K562 (cell line): ENCODE measurements at regions not wholly inside any gene's neighbourhood (a gene's known extent, or its start where the extent isn't known, plus 50 kb on each side); places are given as distances from the start of the nearest gene placed in this dataset.
A peak's percentile ranks its signal among the peaks of the same experiment; 100 is the strongest.

Source experiments
- ARID2 ChIP-seq: fragments of 450-650 bp; IDR thresholded peaks from 2 replicates; pipeline ENCODE4 v1.6.1; 2017; ENCODE audit warnings: antibody characterized with exemption, mild to moderate bottlenecking
- CBX1 ChIP-seq: sonication (generic); IDR thresholded peaks from 2 replicates; pipeline ENCODE4 v1.6.1; 2016; ENCODE audit warnings: antibody characterized with exemption, low read depth, mild to moderate bottlenecking
- CREM ChIP-seq: IDR thresholded peaks from 2 replicates; pipeline ENCODE4 v1.6.1; 2014; ENCODE audit warnings: antibody characterized with exemption, low read depth
- CUX1 ChIP-seq: fragments of 200-800 bp; sonication (Bioruptor generic); IDR thresholded peaks from 2 replicates; pipeline ENCODE4 v1.6.1; 2016; ENCODE audit warnings: missing genetic modification characterization, missing compliant biosample characterization
- EHMT2 ChIP-seq: fragments of 450-650 bp; IDR thresholded peaks from 2 replicates; pipeline ENCODE4 v1.6.1; 2018; ENCODE audit warnings: antibody characterized with exemption
- HDAC6 ChIP-seq: IDR thresholded peaks from 2 replicates; pipeline ENCODE4 v1.6.1; 2012; ENCODE audit warnings: low read depth, mild to moderate bottlenecking, control low read depth, inconsistent platforms, low read length, moderate library complexity
- JUN ChIP-seq, 2 experiments: sonication (generic) in 1 of 2; formaldehyde crosslinking in 1 of 2; IDR thresholded peaks; 2 replicates each; pipeline versions ENCODE4 v1.6.1 to v1.8.0; 2012 to 2022; ENCODE audit warnings: borderline replicate concordance in 2 of 2, mild to moderate bottlenecking in 2 of 2, improper control_type of control experiment in 1 of 2, low read depth in 1 of 2, low read length in 1 of 2, missing genetic modification reagents in 1 of 2
- RBM34 ChIP-seq: fragments of 200-400 bp; formaldehyde crosslinking; IDR thresholded peaks from 2 replicates; pipeline ENCODE4 v1.6.1; 2018; ENCODE audit warnings: low read length, borderline replicate concordance; ENCODE audit not compliant: insufficient read depth
- SMAD2 ChIP-seq: fragments of 150-350 bp; IDR thresholded peaks from 2 replicates; pipeline ENCODE4 v1.6.1; 2014; ENCODE audit warnings: low read depth, mild to moderate bottlenecking, low read length
- ZBTB17 ChIP-seq: fragments of 450-650 bp; formaldehyde crosslinking; IDR thresholded peaks from 2 replicates; pipeline ENCODE4 v1.4.0; 2020; ENCODE audit warnings: mild to moderate bottlenecking
- ZC3H11A ChIP-seq: IDR thresholded peaks from 2 replicates; pipeline ENCODE4 v1.6.1; 2012; ENCODE audit warnings: low read depth, low read length, improper control_type of control experiment
- ZFPM2 ChIP-seq: fragments of 250-450 bp; sonication (Bioruptor Pico); IDR thresholded peaks from 2 replicates; pipeline ENCODE4 v1.5.1; 2022; ENCODE audit warnings: mild to moderate bottlenecking
- ZNF197 ChIP-seq: fragments of 200-800 bp; sonication (Bioruptor generic); IDR thresholded peaks from 2 replicates; pipeline ENCODE4 v1.6.1; 2016; ENCODE audit warnings: low read depth, missing genetic modification characterization, missing compliant biosample characterization
- ZNF253 ChIP-seq: fragments of 250-450 bp; sonication (Bioruptor Pico); conservative IDR thresholded peaks from 2 replicates; pipeline ENCODE4 v1.6.1; 2021; ENCODE audit warnings: mild to moderate bottlenecking
- ZNF444 ChIP-seq: fragments of 250-450 bp; sonication (Bioruptor Pico); IDR thresholded peaks from 2 replicates; pipeline ENCODE4 v1.4.0; 2020; ENCODE audit warnings: mild to moderate bottlenecking, moderate library complexity
- ZNF583 ChIP-seq: fragments of 250-450 bp; sonication (Bioruptor Pico); IDR thresholded peaks from 2 replicates; pipeline ENCODE4 v1.4.0; 2020
- ZNF586 ChIP-seq: fragments of 450-650 bp; formaldehyde crosslinking; conservative IDR thresholded peaks from 2 replicates; pipeline ENCODE4 v1.4.0; 2020; ENCODE audit warnings: mild to moderate bottlenecking, moderate library complexity
- TF ChIP-seq, protein P1 (sequence below): fragments of 450-650 bp; IDR thresholded peaks from 2 replicates; pipeline ENCODE4 v1.6.1; 2017; ENCODE audit warnings: antibody characterized with exemption
- TF ChIP-seq, protein P2 (sequence below), 2 experiments: fragments of 450-650 bp in 1 of 2; IDR thresholded peaks; 2 replicates each; pipeline ENCODE4 v1.6.1; 2011 to 2017; ENCODE audit warnings: low read depth in 2 of 2, antibody characterized with exemption in 1 of 2, borderline replicate concordance in 1 of 2, low read length in 1 of 2, mild to moderate bottlenecking in 1 of 2, mixed read lengths in 1 of 2; ENCODE audit not compliant: control insufficient read depth in 1 of 2

GRCh38 chr7:127447326-127447945 is 54.9 kb upstream of the ZNF800 start (continued):
- no peak for TF ChIP-seq CUX1 (CRISPR knock-in tag)
- TF ChIP-seq ZNF586 (CRISPR knock-in tag): no peak
- TF ChIP-seq, protein P1, sequence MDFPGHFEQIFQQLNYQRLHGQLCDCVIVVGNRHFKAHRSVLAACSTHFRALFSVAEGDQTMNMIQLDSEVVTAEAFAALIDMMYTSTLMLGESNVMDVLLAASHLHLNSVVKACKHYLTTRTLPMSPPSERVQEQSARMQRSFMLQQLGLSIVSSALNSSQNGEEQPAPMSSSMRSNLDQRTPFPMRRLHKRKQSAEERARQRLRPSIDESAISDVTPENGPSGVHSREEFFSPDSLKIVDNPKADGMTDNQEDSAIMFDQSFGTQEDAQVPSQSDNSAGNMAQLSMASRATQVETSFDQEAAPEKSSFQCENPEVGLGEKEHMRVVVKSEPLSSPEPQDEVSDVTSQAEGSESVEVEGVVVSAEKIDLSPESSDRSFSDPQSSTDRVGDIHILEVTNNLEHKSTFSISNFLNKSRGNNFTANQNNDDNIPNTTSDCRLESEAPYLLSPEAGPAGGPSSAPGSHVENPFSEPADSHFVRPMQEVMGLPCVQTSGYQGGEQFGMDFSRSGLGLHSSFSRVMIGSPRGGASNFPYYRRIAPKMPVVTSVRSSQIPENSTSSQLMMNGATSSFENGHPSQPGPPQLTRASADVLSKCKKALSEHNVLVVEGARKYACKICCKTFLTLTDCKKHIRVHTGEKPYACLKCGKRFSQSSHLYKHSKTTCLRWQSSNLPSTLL: no peak
- TF ChIP-seq ZNF197 (CRISPR knock-in tag): no peak
- peak; percentile 45; the same call in 1 of the 2 replicates for TF ChIP-seq EHMT2
- TF ChIP-seq ZNF253 (CRISPR knock-in tag): no peak
- TF ChIP-seq, protein P2, sequence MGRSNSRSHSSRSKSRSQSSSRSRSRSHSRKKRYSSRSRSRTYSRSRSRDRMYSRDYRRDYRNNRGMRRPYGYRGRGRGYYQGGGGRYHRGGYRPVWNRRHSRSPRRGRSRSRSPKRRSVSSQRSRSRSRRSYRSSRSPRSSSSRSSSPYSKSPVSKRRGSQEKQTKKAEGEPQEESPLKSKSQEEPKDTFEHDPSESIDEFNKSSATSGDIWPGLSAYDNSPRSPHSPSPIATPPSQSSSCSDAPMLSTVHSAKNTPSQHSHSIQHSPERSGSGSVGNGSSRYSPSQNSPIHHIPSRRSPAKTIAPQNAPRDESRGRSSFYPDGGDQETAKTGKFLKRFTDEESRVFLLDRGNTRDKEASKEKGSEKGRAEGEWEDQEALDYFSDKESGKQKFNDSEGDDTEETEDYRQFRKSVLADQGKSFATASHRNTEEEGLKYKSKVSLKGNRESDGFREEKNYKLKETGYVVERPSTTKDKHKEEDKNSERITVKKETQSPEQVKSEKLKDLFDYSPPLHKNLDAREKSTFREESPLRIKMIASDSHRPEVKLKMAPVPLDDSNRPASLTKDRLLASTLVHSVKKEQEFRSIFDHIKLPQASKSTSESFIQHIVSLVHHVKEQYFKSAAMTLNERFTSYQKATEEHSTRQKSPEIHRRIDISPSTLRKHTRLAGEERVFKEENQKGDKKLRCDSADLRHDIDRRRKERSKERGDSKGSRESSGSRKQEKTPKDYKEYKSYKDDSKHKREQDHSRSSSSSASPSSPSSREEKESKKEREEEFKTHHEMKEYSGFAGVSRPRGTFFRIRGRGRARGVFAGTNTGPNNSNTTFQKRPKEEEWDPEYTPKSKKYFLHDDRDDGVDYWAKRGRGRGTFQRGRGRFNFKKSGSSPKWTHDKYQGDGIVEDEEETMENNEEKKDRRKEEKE (IDR thresholded peaks at IDR 0.05; ENCODE audit: borderline replicate concordance in 1 of 2, control insufficient read depth in 1 of 2, low read depth in 2 of 2, low read length in 1 of 2): no peak
- no peak for TF ChIP-seq ZBTB17
- TF ChIP-seq ZNF583: no peak
- no peak for TF ChIP-seq RBM34
- TF ChIP-seq ARID2: peak; percentile 32; the same call in 1 of the 2 replicates
- no peak for TF ChIP-seq ZFPM2
- no peak for TF ChIP-seq SMAD2
- TF ChIP-seq CBX1: peak; percentile 64; the same call in 1 of the 2 replicates
- TF ChIP-seq JUN (IDR thresholded peaks at IDR 0.05; ENCODE audit: borderline replicate concordance, low read depth, low read length): 0 out of 2 replicates have a peak, but pooled peaks have one; percentile 7
- TF ChIP-seq JUN (CRISPR knock-in tag; IDR thresholded peaks at IDR 0.05; ENCODE audit: borderline replicate concordance): no peak
- no peak for TF ChIP-seq ZNF444 (CRISPR knock-in tag)
- no peak for TF ChIP-seq ZC3H11A
- TF ChIP-seq CREM: peak; percentile 32; the same call in 1 of the 2 replicates
- TF ChIP-seq HDAC6: no peak
